KBM-7 (cell line): ENCODE measurements at regions not wholly inside any gene's neighbourhood (a gene's known extent, or its start where the extent isn't known, plus 50 kb on each side); places are given as distances from the start of the nearest gene placed in this dataset.
"Not testable (repeated sequence)": the region's sequence is repeated elsewhere in the genome, so short reads cannot be mapped to it uniquely, and the experiment has no call there.

Experiments used
- DNase-seq: peaks from one replicate; pipeline ENCODE4 v3.0.0-alpha.2; 2015
- in situ Hi-C: fragments of 300-500 bp; cut with MboI; formaldehyde crosslinking; loops from 2 replicates; pipeline ENCODE4 v1.14.3; 2020; ENCODE audit warnings: low sequenced_read_pairs, low pct_unique_long_range_greater_than_20kb, mixed read lengths

DNA sequence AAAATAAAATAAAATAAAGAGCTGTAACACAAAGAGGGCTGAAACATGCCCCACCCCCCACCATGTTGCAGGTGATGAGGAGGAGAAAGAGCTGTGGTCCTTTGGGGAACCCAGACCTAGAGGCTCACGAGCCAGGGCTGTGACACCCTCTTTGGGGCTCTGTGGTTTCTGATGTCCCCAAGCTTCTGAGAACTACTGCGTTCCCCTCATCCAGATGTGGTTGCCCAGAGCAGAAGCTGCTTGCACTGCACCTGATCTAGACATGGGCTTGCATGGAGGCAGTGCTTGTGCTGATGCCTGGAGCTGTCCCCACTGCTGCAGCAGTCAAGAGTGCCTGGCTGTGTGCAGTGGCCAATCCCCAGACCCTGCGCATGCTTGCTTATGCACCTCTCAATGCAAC lies 687.9 kb upstream of the ACVR2A start:
- in situ Hi-C loops, result no loop called here

DNA sequence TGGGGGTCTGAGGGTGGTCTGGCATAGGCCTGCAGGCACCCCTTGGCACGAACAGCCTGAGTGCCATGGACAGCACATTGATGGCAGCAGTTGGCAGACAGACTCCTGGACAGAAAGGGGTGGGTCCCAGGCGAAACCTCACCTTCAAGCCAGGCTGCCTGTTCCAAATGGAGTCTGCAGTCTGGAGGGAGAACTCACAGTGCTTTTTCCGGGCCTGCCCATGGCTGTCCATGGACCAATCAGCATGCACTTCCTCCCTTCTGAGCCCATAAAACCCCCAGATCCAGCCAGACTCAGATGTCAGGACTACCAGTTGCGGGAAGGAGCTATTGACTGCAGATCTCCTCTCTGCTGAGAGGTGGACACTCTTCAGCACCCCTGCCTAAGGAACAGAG lies 694.6 kb upstream of the ACVR2A start:
- in situ Hi-C loops, result no loop called here
- DNase-seq, result no peak

More for the DNA sequence above, 687.9 kb upstream of the ACVR2A start:
- DNase-seq, result no peak

DNA sequence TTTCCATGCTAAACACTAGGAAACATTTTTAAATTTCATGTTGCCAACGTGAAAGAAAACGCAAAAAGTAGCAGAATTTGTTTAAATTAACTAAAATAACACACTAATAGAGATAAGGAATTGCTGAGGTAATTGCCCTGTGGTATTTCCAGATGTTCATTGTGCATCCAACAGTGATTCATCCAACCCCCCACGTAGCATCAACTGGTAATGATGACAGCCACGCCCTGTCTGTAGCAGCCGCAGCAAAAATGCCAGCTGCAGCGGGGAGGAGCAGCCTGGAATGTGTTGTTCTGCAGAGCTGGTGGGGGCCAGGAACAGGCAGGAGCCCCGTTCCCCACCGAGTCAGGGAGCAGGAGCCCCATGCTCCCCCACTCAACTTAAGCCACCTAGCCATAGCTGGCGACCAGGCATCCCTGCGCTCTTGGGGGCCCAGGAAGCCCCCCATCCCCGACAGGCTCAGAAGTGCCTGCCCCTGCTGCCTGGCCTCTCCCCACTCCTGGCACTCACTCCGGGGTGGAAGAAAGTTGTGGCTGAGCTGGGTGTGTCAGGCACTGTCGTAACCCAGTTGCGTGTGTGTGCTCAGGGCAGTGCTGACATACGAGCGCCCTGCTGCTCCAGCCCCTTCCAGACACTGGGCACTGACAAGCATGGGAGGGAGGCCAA lies 695.1 kb upstream of the ACVR2A start:
- DNase-seq, result no peak
- in situ Hi-C loops, result no loop called here

DNA sequence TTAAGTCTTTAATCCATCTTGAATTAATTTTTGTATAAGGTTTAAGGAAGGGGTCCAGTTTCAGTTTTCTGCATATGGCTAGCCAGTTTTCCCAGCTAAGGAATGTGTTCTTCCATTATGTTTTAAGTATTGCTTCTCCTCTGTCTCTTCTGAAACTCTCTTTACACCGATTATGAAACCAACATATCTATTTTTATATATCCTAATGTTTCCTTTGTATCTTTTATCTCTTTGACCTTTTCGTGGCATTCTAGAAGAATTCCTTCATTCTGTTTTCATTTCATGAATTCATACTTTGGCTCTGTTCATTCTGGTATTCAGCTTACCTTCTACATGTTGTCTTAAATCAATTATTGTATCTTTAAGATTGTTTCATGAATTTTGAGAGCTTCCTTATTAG lies 697.0 kb upstream of the ACVR2A start:
- DNase-seq, result no peak
- in situ Hi-C loops, result no loop called here

DNA sequence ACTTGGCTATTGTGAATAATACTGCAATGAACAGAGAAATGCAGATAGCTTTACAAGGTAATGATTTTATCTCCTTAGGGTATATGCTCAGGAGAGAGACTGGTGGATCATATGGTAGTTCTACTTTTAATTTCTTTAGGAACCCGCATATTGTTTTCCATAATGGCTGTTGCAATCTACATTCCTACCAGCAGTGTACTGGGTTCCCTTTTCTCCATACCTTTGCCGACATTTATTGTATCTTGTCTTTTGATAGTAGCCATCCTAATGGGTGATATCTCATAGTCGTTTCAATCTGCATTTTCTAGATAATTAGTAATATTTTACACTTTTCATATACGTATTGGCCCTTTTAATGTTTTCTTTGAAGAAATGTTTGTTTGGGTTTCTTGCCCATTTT lies 702.9 kb upstream of the ACVR2A start:
- DNase-seq, result no peak
- in situ Hi-C loops, result no loop called here

DNA sequence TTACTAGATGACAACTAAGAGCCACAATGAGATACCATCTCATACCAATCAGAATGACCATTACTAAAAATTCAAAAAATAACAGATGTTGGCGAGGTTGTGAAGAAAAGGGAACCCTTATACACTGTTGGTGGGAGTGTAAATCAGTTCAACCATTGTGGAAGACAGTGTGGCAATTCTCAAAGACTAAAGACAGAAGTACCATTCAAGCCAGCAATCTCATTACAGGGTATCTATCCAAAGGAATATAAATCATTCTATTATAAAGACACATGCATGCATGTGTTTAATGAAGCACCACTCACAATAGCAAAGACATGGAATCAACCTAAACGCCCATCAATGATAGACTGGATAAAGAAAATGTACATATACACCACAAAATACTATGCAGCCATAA lies 705.1 kb upstream of the ACVR2A start:
- DNase-seq, in situ Hi-C loops: not testable (repeated sequence)

DNA sequence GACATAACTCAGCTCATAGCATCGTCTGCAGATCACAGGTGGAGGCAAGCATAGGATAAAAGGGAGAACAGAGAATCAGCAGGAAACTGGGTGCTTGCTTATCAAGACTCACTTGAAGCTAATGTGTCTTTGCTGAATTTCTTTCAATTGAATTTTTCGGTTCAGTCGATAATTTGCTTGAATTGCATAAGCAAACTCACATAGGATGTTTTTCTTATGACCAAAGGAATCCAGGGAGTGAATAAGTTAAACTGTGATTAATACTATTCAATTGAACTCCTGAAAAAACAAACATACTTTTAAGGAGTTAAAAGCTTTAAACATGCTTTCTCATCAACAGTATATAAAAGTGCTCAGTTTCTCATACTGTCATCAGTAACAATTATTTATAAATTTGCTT lies 707.1 kb upstream of the ACVR2A start:
- in situ Hi-C loops, result no loop called here
- DNase-seq, result no peak

DNA sequence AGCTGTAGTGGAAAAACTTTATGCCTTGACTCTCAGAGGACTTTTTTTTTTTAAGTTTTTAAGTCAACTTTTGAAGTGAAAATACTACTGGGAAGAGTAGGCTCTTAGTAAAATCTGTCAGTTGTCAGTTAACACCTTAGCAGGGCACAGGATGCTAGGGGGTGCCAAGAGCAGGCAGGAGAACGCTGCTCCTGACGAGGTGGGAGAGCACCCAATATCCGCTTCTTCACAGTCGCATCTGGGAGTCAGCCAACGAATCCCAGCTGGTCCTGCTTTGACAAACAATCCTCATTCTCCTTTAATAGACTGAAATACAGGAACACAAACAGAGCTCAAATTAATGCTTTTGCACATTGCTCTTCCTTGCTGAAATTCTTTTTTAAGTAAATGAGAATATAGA lies 709.5 kb upstream of the ACVR2A start:
- no peak for DNase-seq
- in situ Hi-C loops, result no loop called here

DNA sequence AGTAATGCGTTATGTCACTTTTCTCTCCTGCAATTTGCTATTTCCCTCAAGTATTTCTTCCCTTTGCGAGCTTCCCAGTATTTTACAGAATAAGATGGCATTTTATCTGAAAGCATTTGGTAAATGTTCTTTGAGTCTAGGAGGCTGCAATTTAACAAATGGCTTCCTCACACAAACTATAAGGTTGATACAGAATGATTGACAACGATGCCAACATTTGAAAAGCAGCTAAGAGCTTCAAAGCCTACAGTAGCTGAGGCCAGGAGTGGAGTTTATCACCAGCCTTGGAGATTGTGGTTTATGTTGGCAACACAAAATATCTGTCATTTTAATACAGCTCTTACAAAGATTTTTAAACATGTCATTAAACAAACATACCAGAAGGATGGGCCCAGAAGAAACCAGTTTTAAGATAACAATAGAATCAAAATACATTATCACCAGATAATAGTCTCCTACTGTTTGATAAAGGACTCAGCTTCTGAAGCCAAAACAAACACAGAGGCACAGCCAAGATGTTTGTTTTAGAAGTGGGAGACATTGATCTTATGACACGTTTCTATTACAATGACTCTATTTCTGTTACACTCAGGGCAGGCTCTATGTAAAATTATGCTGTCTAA lies 711.4 kb upstream of the ACVR2A start:
- in situ Hi-C loops, result no loop called here
- no peak for DNase-seq

DNA sequence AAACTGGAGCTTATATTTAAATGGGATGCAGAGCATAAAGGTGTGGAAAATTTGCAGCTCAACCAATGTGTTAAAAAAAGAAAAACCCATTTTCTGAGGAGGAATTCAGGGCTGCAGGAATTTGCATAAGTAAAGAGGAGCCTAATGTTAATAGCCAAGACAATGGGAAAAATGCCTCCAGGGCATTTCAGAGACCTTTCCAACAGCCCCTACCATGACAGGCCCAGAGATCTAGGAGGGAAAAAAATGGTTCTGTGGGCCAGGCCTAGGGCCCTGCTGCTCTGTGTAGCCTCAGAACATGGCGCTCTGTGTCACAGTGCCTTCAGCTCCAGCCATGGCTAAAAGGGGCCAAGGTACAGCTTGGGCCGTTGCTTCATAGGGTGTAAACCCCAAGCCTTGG lies 719.7 kb upstream of the ACVR2A start:
- DNase-seq, result no peak
- in situ Hi-C loops, result no loop called here

DNA sequence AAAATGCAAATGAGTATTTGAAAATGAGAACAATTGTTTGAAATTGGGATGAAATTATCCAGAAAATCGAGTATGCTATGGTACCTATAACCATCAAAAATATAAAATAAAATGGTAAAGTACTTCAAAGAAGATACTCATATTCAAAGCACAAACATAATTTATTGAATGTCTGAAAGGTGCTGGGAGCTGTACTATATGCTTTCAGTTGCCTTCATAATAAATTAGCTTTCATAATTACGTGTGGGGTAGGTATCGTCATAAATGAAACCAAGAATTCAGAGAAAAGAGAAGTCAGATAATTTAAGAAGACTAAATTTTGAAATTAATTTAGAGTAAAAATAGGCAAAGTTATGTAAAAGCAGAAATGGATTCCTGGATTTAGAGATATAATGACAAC lies 721.9 kb upstream of the ACVR2A start:
- DNase-seq, result no peak
- in situ Hi-C loops, result no loop called here

DNA sequence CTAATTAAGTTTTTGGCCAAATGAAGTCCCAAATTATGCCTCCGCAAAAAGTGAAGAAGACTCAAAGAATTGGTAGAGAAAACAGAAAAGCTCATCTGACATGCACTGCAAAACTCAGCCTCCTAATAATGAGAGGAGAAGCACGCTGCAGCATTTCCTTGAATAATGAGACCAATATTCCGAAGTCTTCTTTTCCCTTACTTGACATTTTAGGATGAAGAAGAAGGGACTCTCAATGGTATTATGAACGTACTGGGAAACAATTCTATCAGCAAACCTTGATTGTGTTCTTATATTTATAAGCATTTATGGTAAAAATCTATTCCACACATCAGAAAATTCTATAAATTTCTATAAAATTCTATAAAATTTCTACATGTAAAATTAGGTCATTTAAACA lies 733.9 kb upstream of the ACVR2A start:
- DNase-seq, result no peak
- in situ Hi-C loops, result no loop called here

DNA sequence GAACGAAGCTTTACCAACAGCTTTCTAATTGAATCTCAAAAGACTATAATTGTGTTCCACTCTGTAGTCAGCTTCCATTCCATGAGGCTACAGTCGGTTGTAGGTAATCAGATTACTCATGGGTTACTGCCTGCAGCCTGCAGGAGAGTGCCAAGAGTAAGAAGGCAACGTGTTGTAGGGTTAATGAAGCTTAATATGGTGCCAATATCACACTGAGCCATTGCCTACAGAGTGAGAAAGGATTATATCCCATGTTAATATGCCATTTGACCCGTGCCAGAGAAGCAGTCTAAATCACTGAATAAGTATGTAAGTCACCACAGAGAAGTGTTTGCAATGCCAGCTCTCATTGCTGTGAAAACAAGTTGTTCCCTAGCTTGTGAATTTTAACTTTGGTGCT lies 734.5 kb upstream of the ACVR2A start:
- in situ Hi-C loops, result no loop called here
- no peak for DNase-seq

DNA sequence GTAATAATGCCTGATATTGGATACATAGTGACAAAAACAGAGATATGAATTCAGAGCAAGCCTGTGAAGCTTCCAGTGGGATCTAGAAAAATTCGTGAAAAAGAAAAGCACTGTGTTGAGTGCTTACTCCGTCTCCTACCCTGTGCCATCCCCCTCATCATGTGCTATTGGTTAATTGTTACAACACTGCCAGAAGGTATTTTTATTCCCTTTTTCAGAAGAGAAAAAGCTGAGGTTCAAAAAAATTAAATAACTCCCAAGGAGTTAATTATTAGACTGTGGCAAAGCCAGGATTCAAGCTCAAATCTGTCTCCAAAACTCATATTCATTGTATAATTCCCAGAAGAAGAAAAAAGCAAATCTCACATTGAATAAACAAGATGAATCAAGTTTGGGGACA lies 735.5 kb upstream of the ACVR2A start:
- in situ Hi-C loops, result no loop called here
- no peak for DNase-seq

DNA sequence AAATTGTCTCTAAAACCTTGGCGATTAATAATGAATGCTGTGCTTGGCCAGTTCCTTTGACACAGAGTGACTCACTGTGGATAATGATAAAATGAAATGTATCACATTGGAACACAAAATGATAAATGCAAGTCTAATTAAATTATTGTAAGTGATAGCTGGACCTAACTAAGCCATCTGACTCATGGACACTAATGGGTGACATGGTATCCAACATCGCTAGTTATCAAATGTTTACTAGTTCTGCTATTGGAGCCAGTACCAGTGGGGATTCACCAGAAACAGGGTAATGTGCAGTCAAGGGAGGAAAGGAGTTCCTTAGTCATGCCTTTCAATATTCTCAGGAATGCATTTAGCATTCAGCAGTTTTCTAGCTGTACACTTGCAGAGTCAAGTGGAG lies 736.3 kb upstream of the ACVR2A start:
- in situ Hi-C loops, result no loop called here
- no peak for DNase-seq

DNA sequence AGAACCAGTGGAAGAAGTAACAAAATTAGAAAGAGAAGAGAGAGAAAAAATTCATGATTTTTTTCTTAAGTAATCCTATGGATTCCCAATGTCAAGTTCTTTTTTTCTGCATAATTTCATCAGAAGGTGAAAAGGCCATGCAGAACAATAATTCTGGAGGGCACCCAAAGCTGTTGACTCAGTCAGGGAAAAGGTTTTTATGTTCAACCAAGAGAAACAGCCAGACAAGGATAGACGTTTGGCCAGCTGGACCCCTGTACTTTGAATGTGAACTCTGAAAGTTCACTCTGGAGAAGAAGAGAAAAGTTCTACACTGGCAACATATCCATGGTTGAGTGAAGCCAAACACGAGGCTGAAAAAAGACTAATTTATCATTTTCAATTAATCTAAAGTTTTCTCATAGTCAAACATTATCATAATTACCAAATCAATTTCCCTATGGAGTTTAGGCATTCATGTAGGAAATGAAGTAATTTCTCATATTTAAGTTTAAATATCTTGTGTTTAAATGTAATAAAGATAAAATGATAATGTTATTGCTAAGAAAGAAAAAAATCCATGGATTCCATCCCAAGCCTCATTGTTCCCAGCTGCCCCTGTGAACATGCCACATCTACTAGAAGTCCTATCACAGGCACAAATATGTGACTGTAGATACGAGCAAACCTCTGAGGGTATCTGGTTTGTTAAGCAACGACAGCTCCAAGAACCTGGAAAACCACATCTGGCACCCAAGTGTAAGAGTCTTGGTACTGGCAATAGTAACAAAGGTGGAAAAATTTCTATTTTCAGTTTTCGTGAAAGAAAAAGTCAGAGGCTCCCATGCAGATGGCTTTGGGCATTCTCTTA lies 742.7 kb upstream of the ACVR2A start:
- in situ Hi-C loops, result no loop called here
- DNase-seq, result no peak

DNA sequence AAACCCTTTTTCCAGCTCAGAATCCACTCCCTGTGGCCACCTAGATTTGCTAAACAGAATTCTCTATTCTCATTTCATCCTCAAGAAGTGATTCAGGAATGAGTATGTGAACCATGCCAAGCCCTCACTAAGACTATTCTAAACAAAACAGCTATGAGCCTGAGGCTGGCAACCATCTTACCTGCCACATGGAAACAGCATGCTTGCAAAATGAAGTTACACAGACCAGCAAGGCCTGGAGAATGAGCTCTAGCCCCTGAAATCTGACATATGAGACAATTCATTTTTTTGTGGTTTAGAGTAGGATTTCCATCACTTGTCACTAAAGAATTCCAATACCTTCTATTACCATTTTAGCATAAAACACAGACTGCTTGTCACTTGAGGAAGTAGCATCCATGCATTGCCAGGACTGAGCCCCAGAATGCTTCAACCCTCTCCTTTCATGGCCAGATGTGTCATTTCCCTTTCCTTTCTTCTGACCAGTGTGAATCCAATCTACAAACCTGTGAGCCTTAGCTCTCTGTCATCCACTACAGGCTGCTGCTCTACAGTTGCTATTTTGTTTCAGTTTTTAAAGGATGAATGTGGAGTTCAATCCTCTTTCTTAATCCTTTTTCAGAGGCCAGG lies 744.3 kb upstream of the ACVR2A start:
- in situ Hi-C loops, result no loop called here
- no peak for DNase-seq

DNA sequence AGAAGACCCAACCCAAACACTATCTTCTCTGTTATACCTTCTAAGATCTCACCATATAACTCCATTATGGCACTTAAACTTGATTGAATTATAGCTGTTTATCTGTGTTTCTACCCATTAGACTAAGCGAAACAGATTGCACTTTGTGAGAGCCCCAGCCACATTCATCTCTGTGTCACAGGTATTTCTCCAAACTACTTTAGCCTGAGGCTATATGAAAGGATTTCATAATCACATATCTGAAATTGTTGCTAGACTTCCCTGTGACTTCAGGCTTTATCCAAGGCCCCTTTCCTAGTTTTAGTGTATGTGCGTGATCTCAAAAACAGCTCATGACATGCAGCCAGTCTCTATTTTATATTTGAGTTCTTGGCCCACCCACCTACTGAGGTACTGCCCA lies 745.0 kb upstream of the ACVR2A start:
- in situ Hi-C loops, result no loop called here
- DNase-seq, result no peak

DNA sequence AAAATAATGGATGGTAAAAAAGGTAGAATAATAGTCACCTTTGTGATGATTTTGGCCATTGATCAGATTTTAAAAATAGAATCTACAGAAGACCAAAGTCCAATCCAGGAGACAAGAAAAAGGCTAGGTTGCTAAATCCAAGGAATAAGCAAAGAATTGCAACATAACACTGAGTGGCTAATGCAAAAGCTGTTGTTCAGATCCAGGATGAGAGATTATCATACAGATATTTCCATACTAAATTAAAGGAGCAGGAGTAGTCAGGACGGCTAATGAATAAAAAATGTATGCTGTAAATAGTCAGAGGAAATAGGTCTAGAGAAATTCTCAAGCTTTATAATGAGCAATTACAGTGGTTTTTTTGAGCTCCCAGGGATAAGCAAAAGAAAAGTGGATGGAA lies 745.9 kb upstream of the ACVR2A start:
- in situ Hi-C loops, result no loop called here
- DNase-seq, result no peak

DNA sequence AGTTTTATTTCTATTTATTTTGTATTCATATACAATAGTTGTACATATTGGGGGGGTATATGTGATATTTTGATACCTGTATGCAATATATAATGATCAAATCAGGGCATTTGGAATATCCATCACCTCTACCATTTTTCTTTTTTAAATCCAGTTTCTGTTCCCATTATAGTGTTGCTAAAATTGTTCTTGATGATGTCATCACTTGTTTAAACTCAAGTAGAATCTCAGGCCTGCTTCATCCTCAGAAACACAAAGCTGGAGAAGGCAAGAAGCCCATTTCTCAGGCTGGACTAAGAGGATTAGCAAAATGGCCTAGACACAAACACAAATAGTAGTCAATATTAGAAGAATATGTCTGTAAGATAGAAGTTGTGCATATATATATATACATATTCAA lies 747.1 kb upstream of the ACVR2A start:
- in situ Hi-C loops, result no loop called here
- no peak for DNase-seq
